ENCODE measurements at regions not wholly inside any gene's neighbourhood (a gene's known extent, or its start where the extent isn't known, plus 50 kb on each side); places are given as distances from the start of the nearest gene placed in this dataset.

DNA sequence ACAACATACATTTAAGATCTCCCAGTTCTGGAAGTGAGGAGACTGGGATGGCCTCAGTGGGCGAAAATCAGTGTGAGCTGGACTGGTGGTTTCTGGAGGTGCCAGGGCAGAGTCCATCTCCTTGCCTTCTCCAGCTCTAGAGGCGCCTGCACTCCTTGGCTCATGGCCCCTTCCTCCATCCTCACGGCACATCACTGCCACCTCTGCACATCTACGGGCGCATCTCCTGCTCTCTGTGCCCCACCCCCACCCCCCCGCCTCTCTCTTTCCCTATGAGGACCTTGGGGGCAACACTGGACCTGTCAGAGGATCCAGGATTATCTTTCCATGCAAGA is 62.8 kb upstream of the DIO3 start:
- DNase-seq: no peak

GRCh38 chr14:101499080-101499479 is 62.2 kb upstream of the DIO3 start:
- DNase-seq: no peak

DNA sequence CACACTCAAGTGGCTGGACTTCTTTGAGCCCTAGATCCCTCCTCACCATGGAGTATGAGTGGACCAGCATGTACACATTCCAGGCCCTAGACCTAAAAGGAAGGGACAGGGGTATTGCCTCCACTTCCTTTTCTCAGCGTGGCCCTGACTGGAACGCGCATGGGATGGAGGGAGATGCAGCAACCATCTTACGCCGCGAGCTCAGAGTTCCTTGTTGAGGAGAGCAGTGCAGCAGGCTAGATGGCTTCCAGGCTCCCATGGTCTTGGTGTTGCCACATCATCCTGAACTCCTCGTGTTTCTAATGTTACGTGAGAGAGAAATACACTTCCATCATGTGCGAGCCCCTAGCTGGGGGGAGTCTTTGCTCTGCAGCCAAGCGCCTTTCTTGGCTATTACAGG is 61.8 kb upstream of the DIO3 start:
- DNase-seq: no peak

- DNase-seq: no peak
Observed at GRCh38 chr14:101500061-101500460, 61.2 kb upstream of the DIO3 start.

DNA sequence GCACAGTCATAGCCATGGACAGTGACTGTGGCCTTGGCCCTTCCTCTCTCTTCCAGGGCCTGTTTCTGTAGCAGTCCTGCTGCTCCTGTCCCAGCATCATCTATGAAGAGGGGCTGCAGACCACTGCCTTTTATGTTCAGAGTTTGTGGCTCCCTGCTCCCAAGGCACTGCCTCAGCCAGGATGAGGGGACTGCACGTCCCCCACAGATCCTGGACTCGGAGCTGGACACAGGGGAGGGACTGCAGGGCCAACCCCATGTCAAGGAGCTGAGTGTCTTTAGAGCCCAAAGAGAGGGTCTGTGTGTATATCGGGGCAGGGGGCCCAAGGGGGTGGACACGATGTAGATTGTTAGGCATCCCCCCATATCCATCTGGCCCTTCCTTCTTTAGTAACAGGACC is 60.6 kb upstream of the DIO3 start:
- DNase-seq: no peak

DNA sequence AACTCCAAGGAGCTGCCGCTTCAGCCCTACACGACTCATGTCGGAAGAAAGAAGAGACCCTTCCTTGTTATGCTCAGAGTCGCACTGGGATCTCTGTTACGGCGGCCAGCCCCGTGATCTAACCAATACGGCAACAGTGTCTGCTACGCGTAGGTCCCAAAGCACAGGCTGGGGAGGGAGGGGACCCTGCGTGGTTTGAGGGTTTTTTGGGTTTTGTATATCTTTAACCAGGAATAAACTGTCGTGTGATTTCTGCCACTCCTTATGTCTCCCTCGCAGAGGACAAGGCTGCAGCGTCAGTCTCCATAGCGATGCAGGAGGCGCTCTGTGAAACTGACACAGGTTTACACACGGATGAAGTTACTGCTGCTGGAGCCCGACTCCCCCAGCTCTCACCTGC is 60.0 kb upstream of the DIO3 start:
- DNase-seq: no peak

GRCh38 chr14:101501858-101502615 is 59.3 kb upstream of the DIO3 start:
- no peak for DNase-seq

DNA sequence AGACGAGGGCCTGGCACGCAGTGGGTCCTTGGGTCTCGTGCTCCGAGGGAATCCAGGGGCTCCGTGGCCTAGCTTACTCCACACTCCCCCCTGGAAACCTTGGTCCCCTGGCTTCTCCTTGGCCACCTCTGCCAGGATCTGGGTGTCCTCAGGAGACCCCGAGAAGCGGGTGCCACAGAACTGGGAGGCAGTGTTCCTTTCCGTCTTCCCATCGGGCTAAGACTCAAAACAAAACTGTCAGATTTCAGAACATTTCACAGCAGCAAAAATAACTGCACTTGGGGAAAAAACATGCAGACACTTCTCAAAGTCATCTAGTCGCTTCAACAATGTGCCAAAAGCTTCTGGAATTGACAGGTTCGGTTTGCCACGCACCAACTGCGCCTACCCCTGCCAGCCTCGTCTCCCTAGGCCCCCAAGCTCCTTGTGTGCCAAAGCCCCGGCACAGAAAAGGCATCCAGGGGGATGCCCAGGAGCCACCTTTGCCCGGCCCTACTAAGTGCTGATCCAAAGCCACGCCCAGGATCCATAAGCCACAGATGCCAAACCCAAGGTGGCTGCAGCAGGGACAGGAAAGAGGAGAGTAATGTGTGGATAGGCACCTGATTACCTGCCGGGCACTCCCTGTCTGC is 58.4 kb upstream of the DIO3 start:
- no peak for DNase-seq

DNA sequence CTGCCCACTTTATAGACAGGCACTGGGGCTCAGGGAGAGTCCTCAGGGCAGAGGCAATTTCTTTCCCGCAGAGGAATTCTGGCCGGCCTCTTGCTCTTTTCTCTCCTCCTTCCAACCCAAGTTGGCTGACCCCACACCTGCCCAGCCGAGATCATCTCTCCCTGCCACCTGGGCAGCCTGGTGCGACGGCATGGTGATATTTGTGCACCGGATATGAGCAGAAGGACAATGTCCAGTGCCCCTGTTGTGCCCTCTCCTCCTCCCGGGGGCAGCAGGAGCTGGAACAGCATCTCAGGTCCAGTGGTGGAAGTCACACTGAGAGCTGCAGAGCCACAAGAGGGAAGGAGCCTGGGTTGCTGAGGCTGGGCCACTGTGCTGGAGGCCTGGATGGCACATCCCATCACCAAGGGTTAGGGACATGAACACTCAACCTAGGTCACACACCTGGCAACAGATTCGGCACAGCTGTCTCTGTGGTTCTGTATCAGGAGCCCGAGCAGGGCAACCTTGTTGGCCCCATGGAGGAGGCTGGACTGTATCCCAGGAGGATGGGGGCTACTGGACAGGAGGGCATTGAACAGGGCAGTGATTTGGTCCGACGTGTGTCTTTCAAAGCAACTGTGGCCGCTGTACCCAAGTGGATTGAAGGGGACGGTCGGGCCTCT is 57.7 kb upstream of the DIO3 start:
- no peak for DNase-seq

GRCh38 chr14:101504096-101504948 is 57.0 kb upstream of the DIO3 start:
- DNase-seq: no peak

DNA sequence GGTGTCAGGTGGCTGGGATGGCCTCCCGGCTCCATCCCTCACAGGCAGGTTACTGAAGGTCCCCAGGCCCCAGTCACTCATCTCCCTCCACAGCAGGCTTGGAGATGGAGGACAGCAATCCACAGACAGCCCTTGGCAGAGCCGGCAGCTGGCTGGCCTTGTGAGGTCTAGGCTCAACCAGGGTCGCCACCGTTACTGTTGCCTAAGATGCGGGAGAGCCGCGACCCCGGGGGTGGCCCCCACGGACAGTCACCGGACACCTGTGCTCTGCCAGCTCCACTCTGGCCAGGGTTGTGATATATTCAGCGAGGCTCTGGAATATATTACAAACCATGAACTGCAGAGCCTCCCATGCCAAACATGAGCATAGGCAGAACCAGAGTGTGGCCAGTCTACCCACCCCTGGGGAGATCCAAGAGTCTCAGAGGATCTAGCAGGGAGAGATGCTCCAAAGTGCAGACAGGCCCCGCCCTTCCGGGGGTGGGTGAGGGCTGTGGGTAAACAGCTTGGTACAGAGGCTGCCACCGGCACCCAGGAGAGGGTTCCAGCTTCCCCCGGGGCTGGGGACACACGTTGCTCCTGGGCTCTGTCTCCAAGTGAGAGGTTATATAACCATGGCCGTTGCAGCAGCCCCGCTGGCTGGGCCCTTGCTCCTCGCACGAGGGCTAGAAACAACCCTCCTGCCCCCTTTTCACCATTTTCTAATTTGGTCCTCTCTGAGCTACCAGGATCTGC is 55.9 kb upstream of the DIO3 start:
- no peak for DNase-seq

GRCh38 chr14:101506211-101506925 is 54.9 kb upstream of the DIO3 start:
- no peak for DNase-seq

- no peak for DNase-seq
Observed at GRCh38 chr14:101506926-101507835, 54.1 kb upstream of the DIO3 start.

DNA sequence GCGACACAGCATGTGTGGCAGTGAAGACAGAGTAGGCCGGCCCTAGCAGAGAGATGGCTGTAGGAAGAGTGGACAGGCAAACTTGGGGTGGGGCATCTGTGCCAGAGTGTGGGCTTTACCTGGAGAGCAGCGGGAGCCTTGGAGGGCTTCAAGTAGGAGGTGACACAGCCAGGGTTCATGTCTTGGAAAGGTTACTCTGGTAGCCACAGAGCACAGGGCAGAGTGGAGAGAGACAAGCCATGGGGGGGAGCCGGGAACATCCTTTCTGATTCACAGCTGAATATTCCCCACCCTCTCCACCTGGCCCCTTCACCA is 53.5 kb upstream of the DIO3 start:
- DNase-seq: no peak

GRCh38 chr14:101508196-101508947 is 52.9 kb upstream of the DIO3 start:
- no peak for DNase-seq

DNA sequence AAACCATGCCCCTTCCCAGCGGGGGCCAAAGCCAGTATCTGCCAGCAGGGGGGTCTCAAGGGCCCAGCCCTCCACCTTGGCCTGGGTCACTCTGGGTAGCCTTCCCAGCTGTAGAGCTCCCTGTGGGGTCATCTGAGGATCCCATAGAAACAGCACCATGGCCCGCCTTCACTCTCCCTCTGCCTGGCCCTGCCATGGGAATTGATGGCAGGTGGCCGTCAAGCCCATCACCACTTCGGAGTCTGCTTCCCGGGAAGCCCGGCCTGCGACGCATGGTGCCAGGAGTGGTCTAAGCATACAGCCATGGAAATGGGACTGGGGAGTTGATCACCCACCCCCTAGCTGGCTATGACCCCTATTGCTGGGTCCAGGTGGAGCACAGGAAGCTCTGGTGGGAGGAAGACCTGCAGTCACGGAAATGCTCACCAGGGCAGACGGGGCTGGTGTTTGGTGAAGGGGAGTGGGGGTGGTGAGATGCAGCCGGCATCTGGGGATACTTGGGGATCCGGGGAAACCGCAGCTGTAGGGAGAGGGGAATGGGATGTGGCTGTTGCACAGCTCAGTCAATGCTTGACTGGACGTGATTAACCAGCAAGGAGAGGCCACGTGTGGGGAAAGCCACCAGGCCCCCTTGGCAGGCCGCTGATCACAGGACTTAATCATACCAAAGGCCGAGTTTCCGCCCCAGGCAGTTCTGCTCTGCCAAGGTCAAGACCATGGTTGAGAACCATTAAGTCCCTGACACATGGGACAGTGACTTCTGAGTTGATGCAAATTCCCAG is 52.2 kb upstream of the DIO3 start:
- DNase-seq: no peak

- no peak for DNase-seq
Observed at GRCh38 chr14:101509730-101510371, 51.4 kb upstream of the DIO3 start.

DNA sequence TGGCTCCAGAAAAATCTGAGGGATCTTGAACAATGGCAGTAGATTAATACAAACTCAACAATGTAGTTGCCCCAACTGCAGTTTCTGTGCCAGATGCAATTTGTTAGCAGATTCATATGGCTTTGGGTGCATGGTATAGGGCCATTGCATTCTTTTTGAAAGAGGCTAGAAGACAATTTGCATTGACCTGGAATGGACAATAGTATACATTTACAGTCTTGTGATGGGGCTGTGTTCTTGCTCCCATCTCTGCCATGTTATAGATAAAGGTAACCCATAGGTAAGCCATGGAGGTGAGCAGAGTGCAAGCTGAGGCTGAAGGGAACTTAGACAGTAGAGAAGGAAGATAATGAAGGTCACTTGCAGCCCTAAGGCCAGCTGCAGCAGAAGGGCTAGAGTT is 50.1 kb upstream of the DIO3 start:
- no peak for DNase-seq

Measured in CD4-positive, alpha-beta T cell treated with Interferon alpha-2 for 1 hour (primary cell).